H1 (cell line): ENCODE measurements at regions not wholly inside any gene's neighbourhood (a gene's known extent, or its start where the extent isn't known, plus 50 kb on each side); places are given as distances from the start of the nearest gene placed in this dataset.

Source experiments
- JUN ChIP-seq: IDR thresholded peaks from 2 replicates; pipeline ENCODE4 v1.6.1; 2011; ENCODE audit warnings: low read depth, mild to moderate bottlenecking, improper control_type of control experiment, low read length
- JUND ChIP-seq: IDR thresholded peaks from 2 replicates; pipeline ENCODE4 v1.6.1; 2011; ENCODE audit warnings: mild to moderate bottlenecking, improper control_type of control experiment, low read length
- POU5F1 ChIP-seq: IDR thresholded peaks from 2 replicates; pipeline ENCODE4 v1.6.1; 2011; ENCODE audit warnings: low read depth, mild to moderate bottlenecking, low read length, moderate library complexity
- SIX5 ChIP-seq: IDR thresholded peaks from 2 replicates; pipeline ENCODE4 v1.6.1; 2011; ENCODE audit warnings: mild to moderate bottlenecking, low read depth, low read length
- TF ChIP-seq, protein P1 (sequence below): IDR thresholded peaks from 2 replicates; pipeline ENCODE4 v1.6.1; 2011; ENCODE audit warnings: low read depth, mild to moderate bottlenecking, low read length; ENCODE audit not compliant: insufficient read depth
- TF ChIP-seq, protein P2 (sequence below): IDR thresholded peaks from 2 replicates; pipeline ENCODE4 v1.6.1; 2012; ENCODE audit warnings: low read length, inconsistent platforms
- TF ChIP-seq, protein P3 (sequence below): fragments of 300-600 bp; sonication (generic); IDR thresholded peaks from 2 replicates; pipeline ENCODE4 v1.7.1; 2012; ENCODE audit warnings: low read length, moderate library complexity, mild to moderate bottlenecking, inconsistent platforms; ENCODE audit not compliant: insufficient replicate concordance

DNA sequence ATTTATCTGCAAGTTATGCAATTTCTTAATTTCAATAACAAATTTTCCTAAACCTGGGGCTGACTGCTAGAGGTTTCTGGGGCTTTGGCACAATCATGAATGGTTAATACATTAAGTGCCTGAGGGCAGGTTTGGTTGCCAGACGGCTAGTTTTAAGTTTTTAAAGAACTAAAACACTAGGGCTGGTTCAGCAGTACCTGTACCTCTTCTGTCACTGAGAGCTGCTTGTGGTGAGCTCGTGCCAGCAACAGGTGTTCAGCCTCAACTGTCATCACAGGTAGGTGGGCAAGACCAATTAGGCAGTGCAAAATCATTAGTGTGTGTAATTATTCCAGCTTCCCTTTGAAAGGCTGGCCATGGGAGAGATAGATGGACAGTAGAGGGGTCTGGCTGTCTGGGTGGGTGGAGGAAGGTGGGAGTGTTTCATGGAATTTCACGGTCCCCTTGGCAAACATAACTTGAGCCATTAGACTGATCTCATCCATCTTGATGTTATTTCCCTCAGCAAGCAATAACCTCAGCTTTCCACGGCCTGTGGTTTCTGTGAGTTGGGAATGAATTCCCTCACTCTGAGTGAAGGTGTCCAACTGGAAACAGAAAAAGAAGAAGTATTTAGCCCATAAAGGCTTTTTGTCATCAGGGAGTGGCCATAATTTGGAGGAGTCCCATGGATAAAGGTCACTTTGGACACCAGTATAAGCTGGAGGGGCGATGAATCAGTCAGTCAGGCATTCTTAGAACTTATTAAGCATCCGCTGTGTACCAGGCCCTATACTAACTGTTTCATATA is 114.8 kb downstream of the SNX19 start (continued):
- TF ChIP-seq, protein P1, sequence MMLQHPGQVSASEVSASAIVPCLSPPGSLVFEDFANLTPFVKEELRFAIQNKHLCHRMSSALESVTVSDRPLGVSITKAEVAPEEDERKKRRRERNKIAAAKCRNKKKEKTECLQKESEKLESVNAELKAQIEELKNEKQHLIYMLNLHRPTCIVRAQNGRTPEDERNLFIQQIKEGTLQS, result no peak
- TF ChIP-seq, protein P2, sequence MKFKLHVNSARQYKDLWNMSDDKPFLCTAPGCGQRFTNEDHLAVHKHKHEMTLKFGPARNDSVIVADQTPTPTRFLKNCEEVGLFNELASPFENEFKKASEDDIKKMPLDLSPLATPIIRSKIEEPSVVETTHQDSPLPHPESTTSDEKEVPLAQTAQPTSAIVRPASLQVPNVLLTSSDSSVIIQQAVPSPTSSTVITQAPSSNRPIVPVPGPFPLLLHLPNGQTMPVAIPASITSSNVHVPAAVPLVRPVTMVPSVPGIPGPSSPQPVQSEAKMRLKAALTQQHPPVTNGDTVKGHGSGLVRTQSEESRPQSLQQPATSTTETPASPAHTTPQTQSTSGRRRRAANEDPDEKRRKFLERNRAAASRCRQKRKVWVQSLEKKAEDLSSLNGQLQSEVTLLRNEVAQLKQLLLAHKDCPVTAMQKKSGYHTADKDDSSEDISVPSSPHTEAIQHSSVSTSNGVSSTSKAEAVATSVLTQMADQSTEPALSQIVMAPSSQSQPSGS, result no peak
- no peak for TF ChIP-seq POU5F1
- TF ChIP-seq JUN, result no peak
- no peak for TF ChIP-seq JUND
- TF ChIP-seq, protein P3, sequence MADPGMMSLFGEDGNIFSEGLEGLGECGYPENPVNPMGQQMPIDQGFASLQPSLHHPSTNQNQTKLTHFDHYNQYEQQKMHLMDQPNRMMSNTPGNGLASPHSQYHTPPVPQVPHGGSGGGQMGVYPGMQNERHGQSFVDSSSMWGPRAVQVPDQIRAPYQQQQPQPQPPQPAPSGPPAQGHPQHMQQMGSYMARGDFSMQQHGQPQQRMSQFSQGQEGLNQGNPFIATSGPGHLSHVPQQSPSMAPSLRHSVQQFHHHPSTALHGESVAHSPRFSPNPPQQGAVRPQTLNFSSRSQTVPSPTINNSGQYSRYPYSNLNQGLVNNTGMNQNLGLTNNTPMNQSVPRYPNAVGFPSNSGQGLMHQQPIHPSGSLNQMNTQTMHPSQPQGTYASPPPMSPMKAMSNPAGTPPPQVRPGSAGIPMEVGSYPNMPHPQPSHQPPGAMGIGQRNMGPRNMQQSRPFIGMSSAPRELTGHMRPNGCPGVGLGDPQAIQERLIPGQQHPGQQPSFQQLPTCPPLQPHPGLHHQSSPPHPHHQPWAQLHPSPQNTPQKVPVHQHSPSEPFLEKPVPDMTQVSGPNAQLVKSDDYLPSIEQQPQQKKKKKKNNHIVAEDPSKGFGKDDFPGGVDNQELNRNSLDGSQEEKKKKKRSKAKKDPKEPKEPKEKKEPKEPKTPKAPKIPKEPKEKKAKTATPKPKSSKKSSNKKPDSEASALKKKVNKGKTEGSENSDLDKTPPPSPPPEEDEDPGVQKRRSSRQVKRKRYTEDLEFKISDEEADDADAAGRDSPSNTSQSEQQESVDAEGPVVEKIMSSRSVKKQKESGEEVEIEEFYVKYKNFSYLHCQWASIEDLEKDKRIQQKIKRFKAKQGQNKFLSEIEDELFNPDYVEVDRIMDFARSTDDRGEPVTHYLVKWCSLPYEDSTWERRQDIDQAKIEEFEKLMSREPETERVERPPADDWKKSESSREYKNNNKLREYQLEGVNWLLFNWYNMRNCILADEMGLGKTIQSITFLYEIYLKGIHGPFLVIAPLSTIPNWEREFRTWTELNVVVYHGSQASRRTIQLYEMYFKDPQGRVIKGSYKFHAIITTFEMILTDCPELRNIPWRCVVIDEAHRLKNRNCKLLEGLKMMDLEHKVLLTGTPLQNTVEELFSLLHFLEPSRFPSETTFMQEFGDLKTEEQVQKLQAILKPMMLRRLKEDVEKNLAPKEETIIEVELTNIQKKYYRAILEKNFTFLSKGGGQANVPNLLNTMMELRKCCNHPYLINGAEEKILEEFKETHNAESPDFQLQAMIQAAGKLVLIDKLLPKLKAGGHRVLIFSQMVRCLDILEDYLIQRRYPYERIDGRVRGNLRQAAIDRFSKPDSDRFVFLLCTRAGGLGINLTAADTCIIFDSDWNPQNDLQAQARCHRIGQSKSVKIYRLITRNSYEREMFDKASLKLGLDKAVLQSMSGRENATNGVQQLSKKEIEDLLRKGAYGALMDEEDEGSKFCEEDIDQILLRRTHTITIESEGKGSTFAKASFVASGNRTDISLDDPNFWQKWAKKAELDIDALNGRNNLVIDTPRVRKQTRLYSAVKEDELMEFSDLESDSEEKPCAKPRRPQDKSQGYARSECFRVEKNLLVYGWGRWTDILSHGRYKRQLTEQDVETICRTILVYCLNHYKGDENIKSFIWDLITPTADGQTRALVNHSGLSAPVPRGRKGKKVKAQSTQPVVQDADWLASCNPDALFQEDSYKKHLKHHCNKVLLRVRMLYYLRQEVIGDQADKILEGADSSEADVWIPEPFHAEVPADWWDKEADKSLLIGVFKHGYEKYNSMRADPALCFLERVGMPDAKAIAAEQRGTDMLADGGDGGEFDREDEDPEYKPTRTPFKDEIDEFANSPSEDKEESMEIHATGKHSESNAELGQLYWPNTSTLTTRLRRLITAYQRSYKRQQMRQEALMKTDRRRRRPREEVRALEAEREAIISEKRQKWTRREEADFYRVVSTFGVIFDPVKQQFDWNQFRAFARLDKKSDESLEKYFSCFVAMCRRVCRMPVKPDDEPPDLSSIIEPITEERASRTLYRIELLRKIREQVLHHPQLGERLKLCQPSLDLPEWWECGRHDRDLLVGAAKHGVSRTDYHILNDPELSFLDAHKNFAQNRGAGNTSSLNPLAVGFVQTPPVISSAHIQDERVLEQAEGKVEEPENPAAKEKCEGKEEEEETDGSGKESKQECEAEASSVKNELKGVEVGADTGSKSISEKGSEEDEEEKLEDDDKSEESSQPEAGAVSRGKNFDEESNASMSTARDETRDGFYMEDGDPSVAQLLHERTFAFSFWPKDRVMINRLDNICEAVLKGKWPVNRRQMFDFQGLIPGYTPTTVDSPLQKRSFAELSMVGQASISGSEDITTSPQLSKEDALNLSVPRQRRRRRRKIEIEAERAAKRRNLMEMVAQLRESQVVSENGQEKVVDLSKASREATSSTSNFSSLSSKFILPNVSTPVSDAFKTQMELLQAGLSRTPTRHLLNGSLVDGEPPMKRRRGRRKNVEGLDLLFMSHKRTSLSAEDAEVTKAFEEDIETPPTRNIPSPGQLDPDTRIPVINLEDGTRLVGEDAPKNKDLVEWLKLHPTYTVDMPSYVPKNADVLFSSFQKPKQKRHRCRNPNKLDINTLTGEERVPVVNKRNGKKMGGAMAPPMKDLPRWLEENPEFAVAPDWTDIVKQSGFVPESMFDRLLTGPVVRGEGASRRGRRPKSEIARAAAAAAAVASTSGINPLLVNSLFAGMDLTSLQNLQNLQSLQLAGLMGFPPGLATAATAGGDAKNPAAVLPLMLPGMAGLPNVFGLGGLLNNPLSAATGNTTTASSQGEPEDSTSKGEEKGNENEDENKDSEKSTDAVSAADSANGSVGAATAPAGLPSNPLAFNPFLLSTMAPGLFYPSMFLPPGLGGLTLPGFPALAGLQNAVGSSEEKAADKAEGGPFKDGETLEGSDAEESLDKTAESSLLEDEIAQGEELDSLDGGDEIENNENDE, result no peak
- TF ChIP-seq SIX5, result no peak
